ENCODE measurements at regions not wholly inside any gene's neighbourhood (a gene's known extent, or its start where the extent isn't known, plus 50 kb on each side); places are given as distances from the start of the nearest gene placed in this dataset.

DNA sequence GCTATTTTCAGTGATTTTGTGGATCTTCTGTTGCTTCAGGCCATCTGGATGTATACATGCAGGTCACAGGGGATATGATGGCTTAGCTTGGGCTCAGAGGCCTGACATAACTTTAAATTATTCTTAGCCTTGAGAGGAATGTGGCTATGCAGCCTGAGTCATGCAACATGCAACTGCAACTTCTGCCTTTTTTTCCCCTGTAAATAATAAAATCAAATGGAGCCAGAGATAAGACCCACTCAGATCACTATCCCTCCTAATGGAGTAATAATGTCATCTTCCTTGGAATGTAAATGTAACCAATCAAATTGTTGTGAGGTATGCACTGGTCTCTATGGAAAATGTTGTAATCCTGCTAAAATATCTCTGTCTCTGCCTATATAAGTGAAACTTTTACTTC is 54.9 kb downstream of the MAGEB17 start:
- Histone ChIP-seq H3K9me3 (peaks cover 0 to 4% (median 0%) of the 10 kb centered on the region in 3 donors), H3K4me3 (no peak overlapping the region), H3K27me3 (no peaks in the 10 kb centered on the region), H3K4me1 (no peaks in the 10 kb centered on the region), H3K36me3 (no peaks in the 10 kb centered on the region), H3K27ac (no peak overlapping the region)
- no peak for DNase-seq
- TF ChIP-seq, protein P1, sequence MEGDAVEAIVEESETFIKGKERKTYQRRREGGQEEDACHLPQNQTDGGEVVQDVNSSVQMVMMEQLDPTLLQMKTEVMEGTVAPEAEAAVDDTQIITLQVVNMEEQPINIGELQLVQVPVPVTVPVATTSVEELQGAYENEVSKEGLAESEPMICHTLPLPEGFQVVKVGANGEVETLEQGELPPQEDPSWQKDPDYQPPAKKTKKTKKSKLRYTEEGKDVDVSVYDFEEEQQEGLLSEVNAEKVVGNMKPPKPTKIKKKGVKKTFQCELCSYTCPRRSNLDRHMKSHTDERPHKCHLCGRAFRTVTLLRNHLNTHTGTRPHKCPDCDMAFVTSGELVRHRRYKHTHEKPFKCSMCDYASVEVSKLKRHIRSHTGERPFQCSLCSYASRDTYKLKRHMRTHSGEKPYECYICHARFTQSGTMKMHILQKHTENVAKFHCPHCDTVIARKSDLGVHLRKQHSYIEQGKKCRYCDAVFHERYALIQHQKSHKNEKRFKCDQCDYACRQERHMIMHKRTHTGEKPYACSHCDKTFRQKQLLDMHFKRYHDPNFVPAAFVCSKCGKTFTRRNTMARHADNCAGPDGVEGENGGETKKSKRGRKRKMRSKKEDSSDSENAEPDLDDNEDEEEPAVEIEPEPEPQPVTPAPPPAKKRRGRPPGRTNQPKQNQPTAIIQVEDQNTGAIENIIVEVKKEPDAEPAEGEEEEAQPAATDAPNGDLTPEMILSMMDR (IDR thresholded peaks at IDR 0.05) = no peak
- TF ChIP-seq POLR2A (IDR thresholded peaks at IDR 0.05) = no peak
- intact Hi-C loops (cut with DNase I) = no loop called here

DNA sequence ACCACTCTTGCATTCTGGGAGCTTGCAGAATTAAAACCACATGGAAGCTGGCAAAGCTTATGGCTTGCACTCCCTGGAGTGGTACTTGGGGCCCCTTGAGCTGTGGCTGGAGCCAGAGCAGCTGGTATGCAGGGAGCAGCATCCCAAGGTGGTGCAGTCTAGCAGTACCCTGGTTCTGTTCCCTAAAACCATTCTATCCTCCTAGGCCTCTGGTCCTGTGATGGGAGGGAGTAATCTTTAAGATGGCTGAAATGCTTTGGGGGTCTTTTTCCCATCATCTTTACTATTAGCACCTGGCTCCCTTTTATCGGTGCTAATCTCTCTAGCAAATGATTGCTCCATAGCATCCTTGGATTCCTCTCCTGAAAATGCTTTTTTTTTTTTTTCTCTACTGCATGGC is 56.1 kb downstream of the MAGEB17 start:
- Histone ChIP-seq H3K27me3 (no peaks in the 10 kb centered on the region), H3K27ac (no peak overlapping the region), H3K9me3 (peaks cover 0 to 4% (median 0%) of the 10 kb centered on the region in 3 donors), H3K4me1 (no peaks in the 10 kb centered on the region), H3K36me3 (no peaks in the 10 kb centered on the region), H3K4me3 (no peak overlapping the region)
- TF ChIP-seq POLR2A (IDR thresholded peaks at IDR 0.05) = no peak
- TF ChIP-seq, protein P1 (IDR thresholded peaks at IDR 0.05) = no peak
- intact Hi-C loops (cut with DNase I) = no loop called here
- DNase-seq = no peak
- WGBS, 2 donors = 100% methylated on average over 1 of the region's 1 CpG

DNA sequence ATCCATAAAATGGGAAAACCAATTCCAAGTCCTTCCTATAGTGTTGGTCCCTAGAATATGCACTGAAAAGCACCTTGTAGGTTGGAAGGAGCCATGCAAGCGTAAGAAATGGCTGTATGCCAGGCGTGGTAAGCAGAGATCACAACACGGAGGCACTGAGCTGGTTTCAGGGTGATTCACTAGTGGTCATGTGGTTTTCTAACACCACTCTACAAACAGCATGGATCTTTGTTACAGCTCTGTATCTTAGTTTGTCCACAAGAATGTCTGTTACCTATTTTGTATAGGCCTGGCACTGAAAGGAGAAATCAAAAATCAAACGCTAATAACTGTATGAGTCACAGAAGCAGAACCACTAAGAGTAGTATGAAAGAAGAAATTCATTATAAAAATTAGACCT is 71.9 kb downstream of the MAGEB17 start:
- TF ChIP-seq, protein P1 (IDR thresholded peaks at IDR 0.05) = no peak
- TF ChIP-seq POLR2A (IDR thresholded peaks at IDR 0.05) = no peak
- H3K27me3 ChIP-seq = no peaks in the 10 kb centered on the region
- no peaks in the 10 kb centered on the region for H3K9me3 ChIP-seq
- DNase-seq = no peak
- intact Hi-C loops (cut with DNase I) = no loop called here
- H3K36me3 ChIP-seq = no peaks in the 10 kb centered on the region
- H3K4me1 ChIP-seq = no peaks in the 10 kb centered on the region
- no peak overlapping the region for H3K27ac ChIP-seq
- WGBS, 2 donors = 39 to 64% methylated on average over 3 to 4 of the region's 4 CpGs
- no peak overlapping the region for H3K4me3 ChIP-seq

DNA sequence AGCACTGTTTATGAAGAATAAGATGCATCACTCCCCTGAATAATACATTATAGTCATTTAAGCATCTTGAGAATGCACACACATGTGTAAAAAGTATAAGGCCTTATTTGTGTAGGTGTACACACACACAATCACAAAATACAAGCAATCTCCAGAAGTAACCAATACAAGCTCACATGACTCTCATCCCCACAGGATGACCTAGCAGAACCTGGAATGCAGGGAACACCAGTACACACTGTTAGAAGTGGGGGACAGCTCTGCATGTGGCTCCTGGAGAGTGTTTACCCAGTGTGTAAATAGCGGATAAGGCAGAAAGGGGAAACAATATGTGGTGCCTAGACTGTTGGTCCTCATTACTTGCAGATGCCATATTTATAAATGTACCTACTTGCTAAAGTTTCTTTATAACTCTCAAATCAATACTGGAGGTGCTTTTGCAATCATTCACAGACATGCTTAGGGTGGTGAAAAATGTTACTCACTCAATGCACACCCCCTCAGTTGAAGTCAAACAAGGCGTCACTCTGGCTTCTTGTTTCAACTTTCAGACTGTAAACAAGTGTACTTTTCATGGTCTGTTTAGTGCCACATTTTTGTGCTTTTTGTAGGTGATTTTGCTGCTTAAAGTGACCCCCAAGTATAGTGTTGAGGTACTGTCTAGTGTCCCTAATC is 73.1 kb downstream of the MAGEB17 start:
- 46 to 56% methylated on average over 2 of the region's 2 CpGs for WGBS, 2 donors
- Histone ChIP-seq H3K4me3 (no peak overlapping the region), H3K27me3 (no peaks in the 10 kb centered on the region), H3K36me3 (no peaks in the 10 kb centered on the region), H3K4me1 (no peaks in the 10 kb centered on the region), H3K9me3 (no peaks in the 10 kb centered on the region), H3K27ac (no peak overlapping the region)
- TF ChIP-seq, protein P1 (IDR thresholded peaks at IDR 0.05) = no peak
- no peak for TF ChIP-seq POLR2A (IDR thresholded peaks at IDR 0.05)
- intact Hi-C loops (cut with DNase I) = no loop called here
- DNase-seq = no peak

DNA sequence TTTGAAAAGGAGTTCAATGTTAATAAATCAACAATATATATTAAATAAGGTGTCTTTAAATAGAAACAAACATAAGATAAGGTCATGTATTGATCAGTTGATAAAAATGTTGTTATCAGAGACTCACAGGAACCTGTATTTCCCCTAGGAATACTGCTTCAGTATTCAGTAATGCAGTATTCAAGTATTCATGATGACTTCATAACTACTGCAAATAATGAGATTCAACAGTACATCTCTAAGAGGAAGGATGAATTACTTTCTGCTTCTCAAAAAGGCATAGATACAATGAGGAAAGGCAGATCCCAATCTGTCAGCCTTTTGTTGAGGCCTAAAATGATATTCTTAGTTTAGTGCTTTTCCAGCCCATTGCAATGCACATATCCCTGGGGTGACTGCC is 73.7 kb downstream of the MAGEB17 start:
- H3K9me3 ChIP-seq = no peaks in the 10 kb centered on the region
- no peak for DNase-seq
- H3K27me3 ChIP-seq = no peaks in the 10 kb centered on the region
- no peak for TF ChIP-seq POLR2A (IDR thresholded peaks at IDR 0.05)
- TF ChIP-seq, protein P1 (IDR thresholded peaks at IDR 0.05) = no peak
- H3K4me1 ChIP-seq = no peaks in the 10 kb centered on the region
- no peak overlapping the region for H3K27ac ChIP-seq
- no peak overlapping the region for H3K4me3 ChIP-seq
- intact Hi-C loops (cut with DNase I) = no loop called here
- no peaks in the 10 kb centered on the region for H3K36me3 ChIP-seq

Measured in esophagus squamous epithelium (tissue), 5 donors.